H9 (cell line): ENCODE measurements at regions not wholly inside any gene's neighbourhood (a gene's known extent, or its start where the extent isn't known, plus 50 kb on each side); places are given as distances from the start of the nearest gene placed in this dataset.

ENCODE experiments used
- DNase-seq: peaks from one replicate; pipeline ENCODE4 v3.0.0-alpha.2; 2017
- H2AFZ ChIP-seq: one replicate; pipeline ENCODE4 v1.6.1; 2013; ENCODE audit warnings: mild to moderate bottlenecking, low read length, control low read depth, moderate library complexity
- H2AK5ac ChIP-seq: 2 replicates; pipeline ENCODE4 v1.6.1; 2013; ENCODE audit warnings: low read length, control low read depth, mixed read lengths; ENCODE audit not compliant: insufficient read length
- H2BK120ac ChIP-seq: one replicate; pipeline ENCODE4 v1.6.1; 2013; ENCODE audit warnings: low read depth, mild to moderate bottlenecking, low read length, control low read depth, inconsistent platforms; ENCODE audit not compliant: poor library complexity, severe bottlenecking
- H2BK12ac ChIP-seq: 2 replicates; pipeline ENCODE4 v1.6.1; 2013; ENCODE audit warnings: low read length, control low read depth, mixed read lengths, low read depth; ENCODE audit not compliant: insufficient read length
- H2BK15ac ChIP-seq: 2 replicates; pipeline ENCODE4 v1.6.1; 2013; ENCODE audit warnings: low read depth, low read length, control low read depth
- H2BK20ac ChIP-seq: one replicate; pipeline ENCODE4 v1.6.1; 2013; ENCODE audit warnings: low read depth, mild to moderate bottlenecking, low read length, control low read depth, inconsistent platforms; ENCODE audit not compliant: poor library complexity, severe bottlenecking
- H2BK5ac ChIP-seq: 2 replicates; pipeline ENCODE4 v1.6.1; 2013; ENCODE audit warnings: low read length, control low read depth, mixed read lengths; ENCODE audit not compliant: insufficient read length
- H3K14ac ChIP-seq: 2 replicates; pipeline ENCODE4 v1.6.1; 2013; ENCODE audit warnings: low read length, control low read depth; ENCODE audit not compliant: insufficient read depth
- H3K18ac ChIP-seq: 2 replicates; pipeline ENCODE4 v1.6.1; 2013; ENCODE audit warnings: low read depth, mild to moderate bottlenecking, mixed read lengths, low read length, control low read depth; ENCODE audit not compliant: insufficient read length
- H3K23ac ChIP-seq: 2 replicates; pipeline ENCODE4 v1.6.1; 2013; ENCODE audit warnings: low read length, control low read depth, mixed read lengths, low read depth; ENCODE audit not compliant: insufficient read length
- H3K23me2 ChIP-seq: 2 replicates; pipeline ENCODE4 v1.6.1; 2013; ENCODE audit warnings: low read depth, mild to moderate bottlenecking, mixed read lengths, low read length, control low read depth; ENCODE audit not compliant: insufficient read length, poor library complexity, severe bottlenecking
- H3K27ac ChIP-seq: 2 replicates; pipeline ENCODE4 v1.5.1; 2013; ENCODE audit warnings: low read length, control low read depth, mixed read lengths, low read depth; ENCODE audit not compliant: insufficient read length
- H3K27me3 ChIP-seq: 2 replicates; pipeline ENCODE4 v1.6.1; 2013; ENCODE audit warnings: low read length, control low read depth, inconsistent platforms; ENCODE audit not compliant: insufficient read depth
- H3K4ac ChIP-seq: 2 replicates; pipeline ENCODE4 v1.6.1; 2013; ENCODE audit warnings: low read depth, mild to moderate bottlenecking, control low read depth, inconsistent platforms, low read length, moderate library complexity
- H3K4me1 ChIP-seq: 2 replicates; pipeline ENCODE4 v1.6.1; 2013; ENCODE audit warnings: low read length, control low read depth, inconsistent platforms; ENCODE audit not compliant: insufficient read depth
- H3K4me2 ChIP-seq: 2 replicates; pipeline ENCODE4 v1.6.1; 2013; ENCODE audit warnings: low read length, control low read depth, mixed read lengths; ENCODE audit not compliant: insufficient read length, insufficient read depth
- H3K56ac ChIP-seq: 2 replicates; pipeline ENCODE4 v1.6.1; 2013; ENCODE audit warnings: low read depth, mild to moderate bottlenecking, mixed read lengths, low read length, control low read depth; ENCODE audit not compliant: insufficient read length
- H3K79me1 ChIP-seq: 2 replicates; pipeline ENCODE4 v1.6.1; 2013; ENCODE audit warnings: low read depth, mild to moderate bottlenecking, moderate library complexity, low read length, control low read depth, inconsistent platforms; ENCODE audit not compliant: insufficient read depth, poor library complexity, severe bottlenecking
- H3K79me2 ChIP-seq: 2 replicates; pipeline ENCODE4 v1.6.1; 2013; ENCODE audit warnings: low read length, control low read depth, inconsistent platforms; ENCODE audit not compliant: insufficient read depth
- H3K9ac ChIP-seq: 2 replicates; pipeline ENCODE4 v1.6.1; 2013; ENCODE audit warnings: low read length, control low read depth, mixed read lengths; ENCODE audit not compliant: insufficient read length; ENCODE audit errors: extremely low read depth
- H3K9me3 ChIP-seq: one replicate; pipeline ENCODE4 v1.6.1; 2013; ENCODE audit warnings: low read depth, low read length, inconsistent platforms; ENCODE audit not compliant: control insufficient read depth
- H3T11ph ChIP-seq: one replicate; pipeline ENCODE4 v1.6.1; 2013; ENCODE audit warnings: mild to moderate bottlenecking, low read length, control low read depth, inconsistent platforms
- H4K20me1 ChIP-seq: one replicate; pipeline ENCODE4 v1.6.1; 2013; ENCODE audit not compliant: control insufficient read depth, insufficient read length, insufficient read depth
- H4K5ac ChIP-seq: 2 replicates; pipeline ENCODE4 v1.6.1; 2013; ENCODE audit warnings: low read depth, mild to moderate bottlenecking, mixed read lengths, low read length, control low read depth; ENCODE audit not compliant: insufficient read length
- H4K8ac ChIP-seq: replicated peaks from 2 replicates; pipeline ENCODE4 v1.6.1; 2013; ENCODE audit warnings: low read length, control low read depth, mixed read lengths, low read depth; ENCODE audit not compliant: insufficient read length
- H4K91ac ChIP-seq: 2 replicates; pipeline ENCODE4 v1.6.1; 2013; ENCODE audit warnings: low read depth, mild to moderate bottlenecking, moderate library complexity, mixed read lengths, low read length, control low read depth; ENCODE audit not compliant: insufficient read length
- H3K27ac Mint-ChIP-seq, 3 experiments: 2 replicates in 2 of 3; 3 replicates in 1 of 3; pipeline ENCODE4 v1.8.0; 2020 to 2021; ENCODE audit warnings: mixed read lengths in 3 of 3, mild to moderate bottlenecking in 1 of 3, moderate library complexity in 1 of 3
- H3K27me3 Mint-ChIP-seq: 2 replicates; pipeline ENCODE4 v1.8.0; 2021; ENCODE audit warnings: low read depth, mild to moderate bottlenecking, moderate library complexity, mixed read lengths
- H3K36me3 Mint-ChIP-seq, 3 experiments: 2 replicates in 2 of 3; 3 replicates in 1 of 3; pipeline ENCODE4 v1.8.0; 2020 to 2021; ENCODE audit warnings: low read depth in 3 of 3, mixed read lengths in 3 of 3; ENCODE audit not compliant: insufficient read depth in 1 of 3
- H3K4me1 Mint-ChIP-seq, 2 experiments: 2 replicates each; pipeline ENCODE4 v1.8.0; 2020; ENCODE audit warnings: mixed read lengths in 2 of 2
- H3K4me3 Mint-ChIP-seq, 2 experiments: 2 replicates in 1 of 2; 3 replicates in 1 of 2; pipeline ENCODE4 v1.8.0; 2020 to 2021; ENCODE audit warnings: mild to moderate bottlenecking in 2 of 2, mixed read lengths in 2 of 2, moderate library complexity in 1 of 2
- H3K9me3 Mint-ChIP-seq, 2 experiments: 2 replicates in 1 of 2; 3 replicates in 1 of 2; pipeline ENCODE4 v1.8.0; 2020; ENCODE audit warnings: mild to moderate bottlenecking in 2 of 2, mixed read lengths in 2 of 2, moderate library complexity in 1 of 2
- WGBS: extraction: QIAGEN DNeasy Blood & Tissue Kit; methylation state at CpG from one replicate; pipeline ENCODE4 v1.1.7; 2013; ENCODE audit warnings: missing lambda C conversion rate, low lambda C conversion rate, mixed read lengths; ENCODE audit not compliant: insufficient read length; ENCODE audit errors: extremely low coverage; 5-methylcytosine and 5-hydroxymethylcytosine counted together
- TF ChIP-seq, protein P1 (sequence below): fragments of 200-600 bp; sonication (generic); conservative IDR thresholded peaks from 3 replicates; pipeline ENCODE4 v1.8.0; 2021; ENCODE audit warnings: antibody characterized with exemption, mild to moderate bottlenecking

DNA sequence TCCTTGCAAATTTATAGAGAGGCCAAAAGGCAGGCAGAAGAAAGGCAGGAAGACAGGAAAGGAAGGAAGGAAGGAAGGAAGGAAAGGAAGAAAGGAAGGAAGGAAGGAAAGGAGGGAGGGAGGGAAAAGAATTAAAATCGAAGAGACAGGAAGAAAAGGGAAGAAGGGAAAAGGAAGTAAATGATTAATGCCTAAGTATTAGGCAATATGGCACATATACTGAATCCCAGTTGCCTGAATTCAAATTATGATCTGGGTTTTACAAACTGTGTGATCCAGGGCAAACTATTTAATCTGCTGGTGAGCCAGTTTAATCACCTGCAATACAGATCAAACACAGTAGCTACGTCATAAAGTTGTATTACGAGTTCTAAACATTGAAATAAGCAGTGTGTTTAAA, 983.6 kb downstream of the FLRT2 start:
- DNase-seq: no peak
- no peak overlapping the region for H2BK5ac ChIP-seq
- no peak overlapping the region for H3K56ac ChIP-seq
- no peaks in the 10 kb centered on the region for H3K27me3 ChIP-seq
- H3K4me1 ChIP-seq: no peaks in the 10 kb centered on the region
- TF ChIP-seq, protein P1, sequence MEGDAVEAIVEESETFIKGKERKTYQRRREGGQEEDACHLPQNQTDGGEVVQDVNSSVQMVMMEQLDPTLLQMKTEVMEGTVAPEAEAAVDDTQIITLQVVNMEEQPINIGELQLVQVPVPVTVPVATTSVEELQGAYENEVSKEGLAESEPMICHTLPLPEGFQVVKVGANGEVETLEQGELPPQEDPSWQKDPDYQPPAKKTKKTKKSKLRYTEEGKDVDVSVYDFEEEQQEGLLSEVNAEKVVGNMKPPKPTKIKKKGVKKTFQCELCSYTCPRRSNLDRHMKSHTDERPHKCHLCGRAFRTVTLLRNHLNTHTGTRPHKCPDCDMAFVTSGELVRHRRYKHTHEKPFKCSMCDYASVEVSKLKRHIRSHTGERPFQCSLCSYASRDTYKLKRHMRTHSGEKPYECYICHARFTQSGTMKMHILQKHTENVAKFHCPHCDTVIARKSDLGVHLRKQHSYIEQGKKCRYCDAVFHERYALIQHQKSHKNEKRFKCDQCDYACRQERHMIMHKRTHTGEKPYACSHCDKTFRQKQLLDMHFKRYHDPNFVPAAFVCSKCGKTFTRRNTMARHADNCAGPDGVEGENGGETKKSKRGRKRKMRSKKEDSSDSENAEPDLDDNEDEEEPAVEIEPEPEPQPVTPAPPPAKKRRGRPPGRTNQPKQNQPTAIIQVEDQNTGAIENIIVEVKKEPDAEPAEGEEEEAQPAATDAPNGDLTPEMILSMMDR: no peak
- no peak overlapping the region for H3K14ac ChIP-seq
- H4K91ac ChIP-seq: no peak overlapping the region
- H3K4me2 ChIP-seq: no peak overlapping the region
- no peak overlapping the region for H3K27ac Mint-ChIP-seq
- H4K8ac ChIP-seq: no peak overlapping the region
- no peak overlapping the region for H3K4me3 Mint-ChIP-seq
- no peaks in the 10 kb centered on the region for H3K79me2 ChIP-seq
- H3K9me3 Mint-ChIP-seq: no peaks in the 10 kb centered on the region
- no peak overlapping the region for H3K9ac ChIP-seq
- H3K4me1 Mint-ChIP-seq: no peaks in the 10 kb centered on the region
- H3K79me1 ChIP-seq: no peaks in the 10 kb centered on the region
- H2AK5ac ChIP-seq: no peak overlapping the region
- no peak overlapping the region for H4K5ac ChIP-seq
- no peak overlapping the region for H3K18ac ChIP-seq
- H3T11ph ChIP-seq: no peak overlapping the region
- H2BK20ac ChIP-seq: no peak overlapping the region
- no peaks in the 10 kb centered on the region for H3K9me3 ChIP-seq
- H4K20me1 ChIP-seq: no peaks in the 10 kb centered on the region
- no peak overlapping the region for H3K27ac ChIP-seq
- H3K36me3 Mint-ChIP-seq: no peaks in the 10 kb centered on the region
- H3K23ac ChIP-seq: no peak overlapping the region
- H2BK12ac ChIP-seq: no peak overlapping the region
- WGBS: no CpG with 5 or more reads among the region's 3 CpGs
- no peak overlapping the region for H2BK120ac ChIP-seq
- H2BK15ac ChIP-seq: no peak overlapping the region
- no peak overlapping the region for H2AFZ ChIP-seq
- H3K23me2 ChIP-seq: no peaks in the 10 kb centered on the region
- no peaks in the 10 kb centered on the region for H3K27me3 Mint-ChIP-seq
- H3K4ac ChIP-seq: no peak overlapping the region
